OCI-LY1 (cell line): ENCODE measurements at regions not wholly inside any gene's neighbourhood (a gene's known extent, or its start where the extent isn't known, plus 50 kb on each side); places are given as distances from the start of the nearest gene placed in this dataset.

Source experiments
- H2AFZ ChIP-seq: fragments of 200-600 bp; sonication (generic), shearing (Covaris generic); 2 replicates; pipeline ENCODE4 v1.6.0; 2014; ENCODE audit warnings: antibody characterized with exemption, mild to moderate bottlenecking, low read length
- H3F3A ChIP-seq: fragments of 200-600 bp; sonication (generic), shearing (Covaris generic); 2 replicates; pipeline ENCODE4 v1.6.0; 2014; ENCODE audit warnings: mild to moderate bottlenecking, antibody characterized with exemption, low read length, moderate library complexity; ENCODE audit not compliant: insufficient read depth
- H3K27ac ChIP-seq: fragments of 200-600 bp; sonication (generic); 2 replicates; pipeline ENCODE4 v1.5.1; 2014; ENCODE audit warnings: low read length, mixed run types, mild to moderate bottlenecking, low read depth; ENCODE audit not compliant: poor library complexity, severe bottlenecking
- H3K27me3 ChIP-seq: fragments of 200-600 bp; sonication (generic); 2 replicates; pipeline ENCODE4 v1.6.0; 2014; ENCODE audit warnings: antibody characterized with exemption, mild to moderate bottlenecking, low read length, moderate library complexity; ENCODE audit not compliant: insufficient read depth
- H3K36me3 ChIP-seq: fragments of 200-600 bp; sonication (generic); 2 replicates; pipeline ENCODE4 v1.6.1; 2014; ENCODE audit warnings: mild to moderate bottlenecking, antibody characterized with exemption, low read length, moderate library complexity, mixed read lengths; ENCODE audit not compliant: insufficient read depth
- H3K4me1 ChIP-seq: fragments of 200-600 bp; sonication (generic); 2 replicates; pipeline ENCODE4 v1.5.1; 2014; ENCODE audit warnings: mild to moderate bottlenecking, low read length, moderate library complexity; ENCODE audit not compliant: insufficient read depth, severe bottlenecking
- H3K4me2 ChIP-seq: fragments of 200-600 bp; sonication (generic), shearing (Covaris generic); 2 replicates; pipeline ENCODE4 v1.6.1; 2014; ENCODE audit warnings: low read length
- H3K4me3 ChIP-seq: fragments of 200-600 bp; sonication (generic); 2 replicates; pipeline ENCODE4 v1.5.1; 2014; ENCODE audit warnings: low read length, low read depth, mild to moderate bottlenecking, mixed read lengths; ENCODE audit not compliant: poor library complexity, severe bottlenecking
- H3K79me2 ChIP-seq: fragments of 200-600 bp; shearing (Covaris generic); 2 replicates; pipeline ENCODE4 v1.6.1; 2016; ENCODE audit warnings: mixed run types, low read length, mixed read lengths; ENCODE audit not compliant: insufficient read depth
- H3K9ac ChIP-seq: fragments of 200-600 bp; sonication (generic), shearing (Covaris generic); 2 replicates; pipeline ENCODE4 v1.6.1; 2014; ENCODE audit warnings: mild to moderate bottlenecking, low read length, mixed read lengths
- H3K9me2 ChIP-seq: fragments of 200-600 bp; sonication (generic), shearing (Covaris generic); 2 replicates; pipeline ENCODE4 v1.6.1; 2014; ENCODE audit warnings: low read depth, mild to moderate bottlenecking, low read length, mixed read lengths
- H3K9me3 ChIP-seq: fragments of 200-600 bp; shearing (Covaris generic); 2 replicates; pipeline ENCODE4 v1.6.1; 2014; ENCODE audit warnings: low read length, mixed read lengths
- H4K20me1 ChIP-seq: fragments of 200-600 bp; sonication (generic), shearing (Covaris generic); 2 replicates; pipeline ENCODE4 v1.6.0; 2016; ENCODE audit warnings: mild to moderate bottlenecking, low read length; ENCODE audit not compliant: insufficient read depth
- CTCF ChIP-seq: fragments of 200-600 bp; sonication (generic), shearing (Covaris generic); IDR thresholded peaks from 2 replicates; pipeline ENCODE4 v1.5.1; 2017; ENCODE audit warnings: mild to moderate bottlenecking, antibody characterized with exemption, low read length, moderate library complexity, mixed read lengths
- EZH2 ChIP-seq: fragments of 200-600 bp; sonication (generic), shearing (Covaris generic); IDR thresholded peaks from 2 replicates; pipeline ENCODE4 v1.8.0; 2017; ENCODE audit warnings: borderline replicate concordance, mixed run types, mild to moderate bottlenecking, antibody characterized with exemption, low read length, moderate library complexity, mixed read lengths

GRCh38 chr11:44510372-44510771 is 55.1 kb upstream of the CD82 start:
- TF ChIP-seq EZH2: no peak
- TF ChIP-seq CTCF: no peak
- no peaks in the 10 kb centered on the region for H4K20me1 ChIP-seq

GRCh38 chr11:44512818-44513217 is 52.6 kb upstream of the CD82 start:
- H3K79me2 ChIP-seq: no peaks in the 10 kb centered on the region
- TF ChIP-seq EZH2: no peak
- TF ChIP-seq CTCF: no peak
- no peak overlapping the region for H2AFZ ChIP-seq
- H3K27me3 ChIP-seq: peaks cover 3% of the 10 kb centered on the region; the same call in 1 of the 2 replicates
- no peak overlapping the region for H3K27ac ChIP-seq
- H3K36me3 ChIP-seq: no peaks in the 10 kb centered on the region
- no peaks in the 10 kb centered on the region for H4K20me1 ChIP-seq
- no peak overlapping the region for H3K4me3 ChIP-seq
- no peak overlapping the region for H3K4me2 ChIP-seq
- H3F3A ChIP-seq: no peaks in the 10 kb centered on the region
- H3K4me1 ChIP-seq: no peaks in the 10 kb centered on the region
- H3K9me2 ChIP-seq: no peaks in the 10 kb centered on the region
- H3K9ac ChIP-seq: no peak overlapping the region
- H3K9me3 ChIP-seq: no peaks in the 10 kb centered on the region

More at GRCh38 chr11:44510372-44510771, 55.1 kb upstream of the CD82 start:
- Histone ChIP-seq H3K9me3 (no peaks in the 10 kb centered on the region), H3K9me2 (no peaks in the 10 kb centered on the region), H3K4me3 (no peak overlapping the region), H3K36me3 (no peaks in the 10 kb centered on the region), H3K27me3 (no peaks in the 10 kb centered on the region), H3F3A (no peaks in the 10 kb centered on the region), H3K27ac (no peak overlapping the region), H3K9ac (no peak overlapping the region), H3K4me2 (no peak overlapping the region), H3K4me1 (no peaks in the 10 kb centered on the region), H3K79me2 (no peaks in the 10 kb centered on the region), H2AFZ (no peak overlapping the region)

GRCh38 chr11:44515048-44515447 is 50.4 kb upstream of the CD82 start:
- Histone ChIP-seq H3F3A (no peaks in the 10 kb centered on the region), H3K4me1 (no peaks in the 10 kb centered on the region), H3K4me3 (no peak overlapping the region), H3K36me3 (no peaks in the 10 kb centered on the region), H3K27me3 (peaks cover 6% of the 10 kb centered on the region; the same call in 1 of the 2 replicates), H3K9ac (no peak overlapping the region), H3K9me2 (no peaks in the 10 kb centered on the region), H3K79me2 (no peaks in the 10 kb centered on the region), H3K9me3 (no peaks in the 10 kb centered on the region), H2AFZ (no peak overlapping the region), H3K4me2 (no peak overlapping the region), H3K27ac (no peak overlapping the region), H4K20me1 (no peaks in the 10 kb centered on the region)
- TF ChIP-seq EZH2 (no peak), CTCF (no peak)
